NB4 (cell line): ENCODE measurements at regions not wholly inside any gene's neighbourhood (a gene's known extent, or its start where the extent isn't known, plus 50 kb on each side); places are given as distances from the start of the nearest gene placed in this dataset.
"Not testable (repeated sequence)": the region's sequence is repeated elsewhere in the genome, so short reads cannot be mapped to it uniquely, and the experiment has no call there.

Experiments
- CTCF ChIP-seq: IDR thresholded peaks from one replicate; pipeline ENCODE4 v1.5.1; 2012; ENCODE audit warnings: low read depth, low read length
- MAX ChIP-seq: IDR thresholded peaks from 2 replicates; pipeline ENCODE4 v1.6.1; 2011; ENCODE audit warnings: low read depth, low read length
- MYC ChIP-seq: IDR thresholded peaks from 2 replicates; pipeline ENCODE4 v1.6.1; 2011; ENCODE audit warnings: low read depth, low read length
- POLR2A ChIP-seq: IDR thresholded peaks from 2 replicates; pipeline ENCODE4 v1.6.1; 2011; ENCODE audit warnings: mild to moderate bottlenecking; ENCODE audit not compliant: insufficient read length; ENCODE audit errors: extremely low read depth

GRCh38 chr3:195999176-195999575 lies 82.7 kb downstream of the TFRC start:
- not testable (repeated sequence) for TF ChIP-seq CTCF, POLR2A, MAX, MYC
